Activated T-helper 1 cell treated with anti-CD3 and anti-CD28 coated beads, Interleukin-12 subunit alpha, Interleukin-12 subunit beta, Interleukin-2, Interleukin-4 antibody, amounts not matched to agents 30 ng/mL and 10 ng/mL and 1 ng/mL, durations not matched to agents 14 hours and 24 hours and 36 hours (primary cell): ENCODE measurements at regions not wholly inside any gene's neighbourhood (a gene's known extent, or its start where the extent isn't known, plus 50 kb on each side); places are given as distances from the start of the nearest gene placed in this dataset.

Experiments used
- DNase-seq: peaks from one replicate; pipeline ENCODE4 v3.0.0; 2021; ENCODE audit warnings: low spot score
- H3K27ac Mint-ChIP-seq: one replicate; pipeline ENCODE4 v1.8.0; 2021; ENCODE audit warnings: mild to moderate bottlenecking, mixed read lengths
- H3K27me3 Mint-ChIP-seq: one replicate; pipeline ENCODE4 v1.8.0; 2022; ENCODE audit warnings: mild to moderate bottlenecking, moderate library complexity, mixed read lengths; ENCODE audit not compliant: insufficient read depth
- H3K36me3 Mint-ChIP-seq: one replicate; pipeline ENCODE4 v1.8.0; 2021; ENCODE audit warnings: low read depth, mixed read lengths
- H3K4me1 Mint-ChIP-seq: one replicate; pipeline ENCODE4 v1.8.0; 2021; ENCODE audit warnings: low read depth, mixed read lengths
- H3K4me3 Mint-ChIP-seq: one replicate; pipeline ENCODE4 v1.8.0; 2021; ENCODE audit warnings: mild to moderate bottlenecking, moderate library complexity, mixed read lengths
- H3K9me3 Mint-ChIP-seq: one replicate; pipeline ENCODE4 v1.8.0; 2021; ENCODE audit warnings: mixed read lengths
- intact Hi-C: fragments of 100-400 bp; cut with micrococcal nuclease; formaldehyde crosslinking; loops from one replicate; pipeline ENCODE4 v1.15.1; 2024

DNA sequence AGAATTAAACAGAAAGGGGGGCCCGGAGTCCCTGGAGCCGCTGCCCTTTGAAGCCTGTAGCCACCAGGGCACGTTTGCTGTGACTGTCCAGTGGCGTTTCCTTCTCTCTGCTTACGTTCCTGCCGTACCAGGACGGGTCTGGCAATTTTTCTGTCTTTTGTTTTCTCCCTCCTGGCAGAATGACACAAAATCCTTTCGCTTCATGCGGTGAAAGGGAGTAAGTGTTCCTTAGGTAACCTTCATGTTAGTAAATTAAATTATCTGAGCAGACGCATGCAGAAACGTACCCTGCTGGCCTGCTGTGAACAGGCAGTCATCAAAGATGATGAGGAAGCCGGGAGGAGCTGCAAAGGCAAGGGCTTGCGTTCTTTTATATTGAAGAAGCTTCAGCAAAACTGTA, 299.3 kb upstream of the ARGLU1 start:
- Mint-ChIP-seq H3K4me3 (no peak overlapping the region), H3K27ac (no peak overlapping the region), H3K27me3 (no peaks in the 10 kb centered on the region), H3K4me1 (no peaks in the 10 kb centered on the region), H3K9me3 (no peaks in the 10 kb centered on the region), H3K36me3 (no peaks in the 10 kb centered on the region)
- DNase-seq, result no peak
- intact Hi-C loops, result no loop called here

DNA sequence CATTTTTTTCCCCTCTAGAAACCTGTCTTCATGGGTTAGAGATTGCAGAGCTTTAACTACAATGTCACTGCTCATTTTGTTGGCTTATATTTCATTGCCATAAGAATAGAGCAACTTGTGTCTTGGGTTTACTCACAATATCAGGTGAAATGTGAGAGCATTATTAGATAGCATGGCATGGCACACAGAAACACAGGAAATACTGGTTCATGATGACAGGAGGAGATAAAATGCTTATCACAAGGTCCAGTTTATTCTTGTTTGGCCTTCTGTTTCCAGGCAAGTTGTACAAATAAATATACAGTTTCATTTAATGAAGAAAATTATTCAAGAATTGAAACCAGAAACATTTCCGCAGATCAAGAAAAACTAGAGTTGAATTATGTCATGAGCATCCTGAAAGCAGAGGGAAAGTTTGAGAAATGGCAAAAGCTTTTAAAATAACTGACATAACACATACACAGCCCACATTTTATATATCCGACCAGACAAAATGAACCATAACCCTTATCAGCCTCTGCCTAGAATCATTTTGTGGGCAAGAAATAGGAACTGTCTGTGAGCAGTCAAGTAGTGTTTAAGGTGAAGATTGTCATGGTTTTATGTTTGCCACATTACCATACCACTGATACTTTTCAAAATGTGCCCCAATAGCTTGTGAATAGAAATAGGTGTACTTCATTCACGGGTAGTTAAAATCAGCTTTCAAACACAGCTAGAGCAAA, 297.9 kb upstream of the ARGLU1 start:
- DNase-seq, result no peak
- H3K36me3 Mint-ChIP-seq, result no peaks in the 10 kb centered on the region
- no peak overlapping the region for H3K4me3 Mint-ChIP-seq
- H3K27me3 Mint-ChIP-seq, result no peaks in the 10 kb centered on the region
- no peak overlapping the region for H3K27ac Mint-ChIP-seq
- no peaks in the 10 kb centered on the region for H3K9me3 Mint-ChIP-seq
- no peaks in the 10 kb centered on the region for H3K4me1 Mint-ChIP-seq
- intact Hi-C loops, result no loop called here

DNA sequence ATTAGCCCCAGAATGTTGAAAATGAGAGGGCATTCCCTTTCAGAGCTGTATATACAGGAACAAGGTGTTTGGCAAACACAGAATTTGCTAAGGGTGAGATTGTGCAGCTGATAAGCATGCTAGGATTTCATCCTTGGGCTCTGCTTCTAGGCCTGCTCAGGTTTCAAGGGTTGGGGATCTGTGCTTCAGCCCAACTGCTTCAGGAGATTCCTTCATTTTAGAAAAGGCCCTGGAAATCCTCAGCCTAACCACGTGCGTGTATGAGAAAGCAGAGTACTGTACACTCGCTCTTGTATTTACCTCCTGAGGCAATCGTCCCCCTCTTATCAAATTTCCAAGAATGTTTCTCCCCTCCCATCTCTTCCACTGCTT, 291.6 kb upstream of the ARGLU1 start:
- H3K4me3 Mint-ChIP-seq, result no peak overlapping the region
- H3K27ac Mint-ChIP-seq, result no peak overlapping the region
- H3K36me3 Mint-ChIP-seq, result no peaks in the 10 kb centered on the region
- H3K4me1 Mint-ChIP-seq, result no peaks in the 10 kb centered on the region
- intact Hi-C loops, result no loop called here
- DNase-seq, result no peak
- no peaks in the 10 kb centered on the region for H3K27me3 Mint-ChIP-seq
- H3K9me3 Mint-ChIP-seq, result no peaks in the 10 kb centered on the region

DNA sequence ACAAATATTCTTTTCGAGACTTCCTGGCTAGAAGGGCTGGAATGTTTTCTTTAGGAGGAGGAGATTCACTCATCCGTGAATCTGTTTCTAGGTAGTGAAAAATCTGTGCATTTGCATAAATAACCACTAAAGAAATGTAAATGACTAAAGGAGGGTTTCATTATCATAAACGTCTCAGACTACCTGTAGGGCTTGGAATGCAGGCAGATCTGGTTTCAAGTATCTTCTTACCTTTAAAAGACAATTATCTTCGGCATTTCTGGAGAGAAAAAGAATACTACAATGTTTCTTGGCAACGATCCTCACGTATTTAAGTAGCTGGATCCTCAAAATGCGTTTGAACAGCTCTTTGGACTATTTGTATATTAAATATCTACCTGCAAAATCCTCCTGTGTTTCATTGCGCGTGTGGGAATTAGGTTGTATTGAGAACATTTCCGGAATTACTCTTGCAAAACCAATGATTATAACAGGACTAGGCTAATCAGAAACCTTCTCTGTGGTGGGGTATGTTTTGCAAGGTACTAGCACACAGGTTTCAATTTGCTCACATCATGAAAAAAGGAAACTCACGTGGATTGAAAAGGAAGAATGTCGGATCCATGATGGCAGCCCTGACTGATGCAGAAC, 291.1 kb upstream of the ARGLU1 start:
- Mint-ChIP-seq H3K4me1 (no peaks in the 10 kb centered on the region), H3K9me3 (no peaks in the 10 kb centered on the region), H3K4me3 (no peak overlapping the region), H3K27me3 (no peaks in the 10 kb centered on the region), H3K27ac (no peak overlapping the region), H3K36me3 (no peaks in the 10 kb centered on the region)
- DNase-seq, result no peak
- intact Hi-C loops, result no loop called here

DNA sequence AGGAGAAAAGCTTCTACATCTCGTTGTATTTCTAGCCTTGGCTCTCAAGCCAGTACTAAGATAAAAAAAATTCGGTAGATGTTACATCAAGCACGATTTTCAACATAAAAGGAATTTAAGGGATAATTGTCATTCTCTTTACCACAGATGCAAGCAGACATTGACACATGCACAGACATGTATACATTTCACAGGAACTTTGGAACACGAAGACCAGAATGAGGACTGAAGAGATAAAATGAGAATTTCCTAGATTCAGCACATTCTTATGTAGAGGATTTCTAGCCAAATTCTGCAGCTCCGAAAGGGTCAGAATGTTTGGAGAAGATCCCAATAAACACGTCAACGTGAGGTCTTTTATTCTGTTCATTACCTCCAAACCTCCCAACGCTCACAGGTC, 284.5 kb upstream of the ARGLU1 start:
- no peaks in the 10 kb centered on the region for H3K4me1 Mint-ChIP-seq
- intact Hi-C loops, result no loop called here
- no peaks in the 10 kb centered on the region for H3K9me3 Mint-ChIP-seq
- no peaks in the 10 kb centered on the region for H3K36me3 Mint-ChIP-seq
- no peak overlapping the region for H3K4me3 Mint-ChIP-seq
- no peak overlapping the region for H3K27ac Mint-ChIP-seq
- H3K27me3 Mint-ChIP-seq, result no peaks in the 10 kb centered on the region
- no peak for DNase-seq

DNA sequence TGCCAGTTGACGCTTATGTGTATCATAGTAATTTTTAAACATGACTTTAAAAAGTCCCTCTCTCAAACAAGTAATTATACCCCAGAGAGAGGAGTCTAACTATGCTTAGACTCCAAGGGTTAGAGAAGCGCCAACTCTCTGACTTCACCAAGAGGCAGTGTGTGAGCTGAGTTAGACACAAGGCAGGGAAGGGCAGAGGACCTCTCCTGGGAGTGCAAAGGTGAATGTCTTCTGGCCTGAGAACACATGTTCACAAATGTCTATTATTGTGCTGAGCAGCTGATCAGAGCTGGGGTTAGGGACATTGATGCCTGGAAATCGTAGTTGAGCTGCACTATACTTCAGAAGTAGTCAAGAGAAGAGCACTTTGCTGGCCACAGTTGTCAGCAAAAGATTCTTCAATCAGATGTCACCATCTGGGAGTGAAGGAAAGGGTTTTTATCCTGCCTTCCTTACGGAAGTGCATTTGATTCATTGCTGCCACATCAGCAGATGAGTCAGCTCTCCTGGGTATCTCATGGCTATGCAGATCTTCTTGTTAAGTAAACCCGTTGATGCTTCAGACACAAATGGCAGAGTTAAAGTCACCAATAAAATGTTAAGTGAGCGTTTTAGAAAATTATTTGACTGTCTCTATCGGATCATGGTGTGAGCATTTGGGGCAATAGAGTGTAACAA, 283.2 kb upstream of the ARGLU1 start:
- intact Hi-C loops, result no loop called here
- H3K36me3 Mint-ChIP-seq, result no peaks in the 10 kb centered on the region
- no peaks in the 10 kb centered on the region for H3K9me3 Mint-ChIP-seq
- DNase-seq, result no peak
- no peak overlapping the region for H3K4me3 Mint-ChIP-seq
- H3K27me3 Mint-ChIP-seq, result no peaks in the 10 kb centered on the region
- no peaks in the 10 kb centered on the region for H3K4me1 Mint-ChIP-seq
- H3K27ac Mint-ChIP-seq, result no peak overlapping the region

DNA sequence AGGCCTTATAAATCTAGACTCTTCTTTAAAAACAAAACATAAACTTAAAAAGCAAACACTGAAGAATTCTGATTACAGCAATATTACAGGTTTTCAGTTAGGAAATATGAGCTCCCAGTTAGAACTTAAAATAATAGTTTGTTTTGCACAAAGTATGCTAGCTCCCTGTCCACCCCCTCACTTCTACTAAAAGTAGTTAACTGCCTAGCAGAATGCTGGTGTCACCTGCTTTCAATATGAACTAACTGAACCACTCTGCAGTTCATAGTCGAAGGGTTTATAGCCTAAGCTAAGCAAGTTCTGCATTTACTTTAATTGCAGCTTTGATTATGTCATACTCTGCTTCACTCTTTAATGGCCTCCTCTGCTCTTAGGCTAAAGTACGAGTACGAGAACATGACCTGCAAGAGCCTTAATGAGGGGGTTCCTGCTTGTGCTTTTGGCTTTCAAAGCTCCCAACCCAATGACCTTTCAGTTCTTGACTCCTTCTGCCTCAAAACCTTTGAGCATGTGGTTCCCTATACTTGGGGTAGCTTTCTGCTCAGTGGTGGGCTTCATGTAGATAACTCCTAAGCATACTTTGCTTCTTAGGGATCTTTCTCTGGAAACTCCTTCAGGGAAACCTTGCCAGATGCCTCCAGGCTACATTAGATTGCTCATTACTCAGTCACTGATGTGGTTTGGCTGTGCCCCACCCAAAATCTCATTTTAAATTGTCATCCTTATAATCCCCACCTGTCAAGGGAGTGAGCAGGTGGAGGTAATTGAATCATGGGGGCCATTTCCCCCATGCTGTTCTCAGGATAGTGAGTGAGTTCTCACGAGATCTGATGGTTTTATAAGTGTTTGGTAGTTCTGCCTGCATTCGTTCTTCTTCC, 278.9 kb upstream of the ARGLU1 start:
- Mint-ChIP-seq H3K27ac (no peak overlapping the region), H3K9me3 (no peaks in the 10 kb centered on the region), H3K4me1 (no peaks in the 10 kb centered on the region), H3K4me3 (no peak overlapping the region), H3K36me3 (no peaks in the 10 kb centered on the region), H3K27me3 (no peaks in the 10 kb centered on the region)
- DNase-seq, result no peak
- intact Hi-C loops, result no loop called here

DNA sequence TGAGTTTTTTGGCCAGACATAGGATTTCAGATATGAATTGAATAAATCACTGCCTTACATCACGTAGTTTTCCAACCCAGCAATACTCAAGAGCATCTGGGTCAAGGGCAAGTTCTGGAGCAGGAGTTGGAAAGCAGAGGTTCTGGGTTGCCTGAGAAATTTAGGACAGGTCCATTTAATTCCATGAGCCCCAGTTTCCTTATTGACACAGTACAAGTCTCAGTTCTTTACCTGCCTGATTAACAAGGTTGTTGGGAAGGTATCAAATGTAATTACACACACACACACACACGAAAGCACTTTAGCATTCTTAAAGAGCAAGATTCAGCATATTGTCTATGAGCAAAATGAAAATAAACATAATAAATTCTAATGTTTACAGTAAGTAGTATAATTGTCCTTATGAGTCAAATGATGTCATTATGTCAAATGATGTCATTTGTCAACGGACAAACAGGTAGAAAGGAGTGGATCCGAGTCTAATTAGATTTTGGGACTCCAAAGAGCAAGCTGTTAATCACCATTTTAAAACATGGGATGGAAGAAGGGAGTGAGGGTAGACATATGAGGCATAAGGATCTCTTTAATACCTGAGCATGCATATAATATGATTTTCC, 268.4 kb upstream of the ARGLU1 start:
- DNase-seq, result no peak
- Mint-ChIP-seq H3K4me1 (no peaks in the 10 kb centered on the region), H3K27ac (no peak overlapping the region), H3K27me3 (no peaks in the 10 kb centered on the region), H3K36me3 (no peaks in the 10 kb centered on the region), H3K9me3 (no peaks in the 10 kb centered on the region), H3K4me3 (no peak overlapping the region)
- intact Hi-C loops, result no loop called here

DNA sequence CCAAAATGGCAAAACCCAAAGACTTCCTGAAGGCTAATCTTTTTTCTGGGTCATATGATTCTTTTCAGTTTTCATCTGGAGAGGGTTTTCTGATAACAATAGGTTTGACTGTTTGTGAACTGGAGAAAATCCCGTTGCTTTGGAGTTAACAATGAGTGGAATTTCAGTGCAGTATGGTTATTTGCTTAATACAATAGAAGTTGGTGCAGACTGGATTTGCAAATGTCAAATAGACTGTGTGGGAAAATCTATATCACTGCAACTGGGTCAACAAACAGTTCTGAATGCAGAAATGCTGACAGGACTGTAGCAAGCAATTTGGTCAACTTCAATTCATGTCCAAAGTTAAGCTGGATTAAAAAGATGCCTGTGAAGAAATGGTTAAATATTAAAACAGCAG, 267.5 kb upstream of the ARGLU1 start:
- H3K4me1 Mint-ChIP-seq, result no peaks in the 10 kb centered on the region
- DNase-seq, result no peak
- no peaks in the 10 kb centered on the region for H3K9me3 Mint-ChIP-seq
- intact Hi-C loops, result no loop called here
- H3K36me3 Mint-ChIP-seq, result no peaks in the 10 kb centered on the region
- no peaks in the 10 kb centered on the region for H3K27me3 Mint-ChIP-seq
- H3K27ac Mint-ChIP-seq, result no peak overlapping the region
- H3K4me3 Mint-ChIP-seq, result no peak overlapping the region

DNA sequence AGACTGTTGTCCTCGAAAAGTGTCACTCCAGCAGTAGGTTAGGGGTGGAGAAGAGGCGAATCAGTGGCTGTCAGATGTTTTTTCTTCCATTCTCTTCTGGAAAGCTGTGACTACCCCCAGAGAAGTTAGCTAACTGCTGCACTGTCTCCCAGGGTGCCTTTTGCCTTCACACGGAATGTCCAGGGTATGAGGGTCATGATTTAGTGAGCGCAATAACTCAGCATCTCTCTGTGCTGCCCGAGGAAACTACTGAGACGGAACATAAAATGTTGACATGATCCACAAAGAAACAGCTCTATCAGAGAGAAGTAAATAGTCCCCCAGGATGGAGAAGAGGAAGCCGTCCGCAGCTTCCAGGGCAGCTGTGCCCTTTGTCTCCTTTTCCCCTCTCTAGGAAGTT, 254.0 kb upstream of the ARGLU1 start:
- Mint-ChIP-seq H3K27ac (no peak overlapping the region), H3K27me3 (no peaks in the 10 kb centered on the region), H3K4me1 (no peaks in the 10 kb centered on the region)

DNA sequence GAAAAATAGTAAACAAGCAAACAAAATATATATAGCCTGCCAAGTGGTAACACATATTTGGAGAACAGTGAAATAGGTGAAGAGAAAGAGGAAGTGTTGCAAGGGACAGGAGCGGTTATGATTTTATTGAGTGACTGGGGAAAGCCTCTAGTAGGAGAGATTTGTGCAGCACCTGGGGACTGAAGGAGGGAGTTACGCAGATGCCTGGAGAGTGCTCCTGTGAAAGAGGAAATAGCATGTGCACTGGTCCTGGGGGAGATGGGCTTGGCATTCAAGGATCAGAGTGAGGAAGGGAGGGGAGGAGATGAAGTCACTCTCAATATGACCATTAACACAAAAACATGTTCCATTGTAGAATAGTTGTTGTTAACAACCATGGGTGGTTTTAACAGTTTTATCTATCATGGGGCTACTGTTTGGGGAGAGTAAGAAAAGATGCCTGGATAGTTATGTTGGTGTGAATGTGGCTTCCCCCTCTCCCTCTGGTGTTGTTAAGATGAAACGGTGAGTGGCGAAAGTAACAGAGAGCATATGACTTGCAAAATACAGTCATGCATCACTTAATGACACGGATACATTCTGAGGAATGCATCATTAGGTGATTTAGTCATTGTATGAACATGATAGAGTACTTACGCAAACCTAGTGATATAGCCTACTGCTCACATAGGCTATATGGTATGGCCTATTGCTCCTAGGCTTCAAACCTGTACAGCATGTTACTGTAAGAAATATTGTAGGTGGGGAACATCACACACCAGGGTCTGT, 251.7 kb upstream of the ARGLU1 start:
- Mint-ChIP-seq H3K9me3 (peaks cover 2% of the 10 kb centered on the region), H3K27ac (no peak overlapping the region), H3K4me1 (no peaks in the 10 kb centered on the region), H3K27me3 (no peaks in the 10 kb centered on the region), H3K36me3 (no peaks in the 10 kb centered on the region), H3K4me3 (no peak overlapping the region)
- DNase-seq, result no peak
- intact Hi-C loops, result no loop called here

More for the DNA sequence above, 254.0 kb upstream of the ARGLU1 start:
- intact Hi-C loops, result no loop called here
- DNase-seq, result no peak
- Mint-ChIP-seq H3K9me3 (peaks cover 5% of the 10 kb centered on the region), H3K4me3 (no peak overlapping the region), H3K36me3 (no peaks in the 10 kb centered on the region)

DNA sequence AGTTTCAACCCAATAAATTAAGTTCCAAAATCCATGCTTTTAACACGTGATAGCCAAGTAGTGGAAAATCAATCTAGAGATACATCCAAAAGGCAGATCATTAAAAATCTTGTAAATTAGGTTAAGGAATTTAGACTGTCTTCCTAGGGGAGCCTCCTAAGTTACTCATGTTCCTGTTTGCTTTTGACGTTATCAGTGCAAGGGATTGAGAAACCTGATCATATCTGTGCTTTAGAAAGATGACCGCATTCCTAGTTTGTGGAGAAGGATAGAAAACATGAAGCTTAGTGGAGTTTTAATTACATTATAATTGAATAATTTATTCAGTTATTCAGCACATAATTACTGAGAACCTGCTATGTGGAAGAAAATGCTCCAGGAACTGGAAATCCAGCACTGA, 251.0 kb upstream of the ARGLU1 start:
- H3K4me1 Mint-ChIP-seq, result no peaks in the 10 kb centered on the region
- H3K27me3 Mint-ChIP-seq, result no peaks in the 10 kb centered on the region
- no peaks in the 10 kb centered on the region for H3K9me3 Mint-ChIP-seq
- intact Hi-C loops, result no loop called here
- H3K36me3 Mint-ChIP-seq, result no peaks in the 10 kb centered on the region
- no peak for DNase-seq
- H3K4me3 Mint-ChIP-seq, result no peak overlapping the region
- H3K27ac Mint-ChIP-seq, result no peak overlapping the region
